ENCODE measurements at regions not wholly inside any gene's neighbourhood (a gene's known extent, or its start where the extent isn't known, plus 50 kb on each side); places are given as distances from the start of the nearest gene placed in this dataset.
"Not testable (repeated sequence)": the region's sequence is repeated elsewhere in the genome, so short reads cannot be mapped to it uniquely, and the experiment has no call there.

- no peak for DNase-seq
These were observed 324.3 kb upstream of the KIAA1217 start for GRCh38 chr10:23884670-23885069.

- DNase-seq, result no peak
These were observed 323.1 kb upstream of the KIAA1217 start for GRCh38 chr10:23885853-23886252.

GRCh38 chr10:23886355-23886754 lies 322.6 kb upstream of the KIAA1217 start:
- no peak for DNase-seq

GRCh38 chr10:23891301-23891700 lies 317.6 kb upstream of the KIAA1217 start:
- DNase-seq, result no peak

DNA sequence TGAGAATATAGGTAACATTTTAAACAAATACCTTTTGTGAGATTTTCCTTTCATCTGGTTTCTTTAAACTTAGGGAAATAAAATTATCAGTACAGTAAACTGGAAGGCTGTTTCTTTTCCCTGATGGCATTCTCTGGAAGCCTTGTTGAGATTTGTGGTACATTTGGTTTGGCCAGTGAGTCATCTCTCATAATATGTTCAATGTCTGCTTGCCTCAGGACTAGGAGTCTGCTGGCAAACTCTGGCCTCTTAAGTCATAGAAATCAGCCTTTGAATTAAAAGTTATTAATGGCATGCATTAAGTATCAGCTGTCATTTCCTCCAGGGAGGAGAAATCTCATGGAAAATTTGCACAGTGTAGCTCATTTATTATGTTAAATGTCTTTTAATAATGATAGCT lies 316.6 kb upstream of the KIAA1217 start:
- no peak for DNase-seq

DNA sequence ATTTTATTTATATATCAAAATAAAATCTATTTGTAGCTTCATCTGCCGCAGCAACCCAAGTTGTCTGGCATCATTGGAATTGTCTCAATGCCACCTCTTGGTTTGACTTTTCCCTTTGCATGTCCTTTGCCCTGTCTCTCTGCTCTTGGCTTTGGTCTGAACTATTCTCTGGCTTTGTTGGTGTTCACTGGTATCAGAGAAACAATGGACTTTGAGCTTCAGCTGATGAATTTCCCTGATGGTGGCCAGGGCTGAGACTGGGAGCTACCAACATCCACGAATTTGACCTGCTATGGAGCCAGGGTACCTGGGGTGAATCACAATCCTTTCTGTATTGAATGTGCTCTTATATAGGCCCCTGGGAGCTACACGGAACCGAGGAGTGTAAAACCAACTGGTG lies 311.7 kb upstream of the KIAA1217 start:
- no peak for DNase-seq

- DNase-seq, result no peak
These were observed 311.1 kb upstream of the KIAA1217 start for GRCh38 chr10:23897861-23898260.

DNA sequence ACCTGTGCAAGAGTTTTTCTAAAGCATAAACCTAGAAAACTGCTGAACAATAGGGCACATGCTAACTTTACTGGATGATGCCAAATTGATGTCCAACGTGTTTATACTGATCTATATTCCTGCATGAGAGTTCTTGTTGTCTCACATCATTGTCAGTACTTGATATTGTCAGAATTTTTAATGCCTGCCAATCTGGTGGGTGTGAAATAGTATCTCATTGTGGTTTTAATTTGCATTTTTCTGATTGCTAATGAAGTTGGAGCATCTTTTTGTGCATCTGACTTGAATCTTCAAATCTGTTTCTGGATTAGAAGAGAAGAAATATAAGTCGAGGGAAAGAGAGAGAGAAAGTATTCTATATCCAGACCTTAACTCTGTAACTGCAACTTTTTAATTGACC lies 309.8 kb upstream of the KIAA1217 start:
- DNase-seq, result no peak

GRCh38 chr10:23910291-23910690 lies 298.6 kb upstream of the KIAA1217 start:
- no peak for DNase-seq

- no peak for DNase-seq
These were observed 296.0 kb upstream of the KIAA1217 start for GRCh38 chr10:23912884-23913404.

DNA sequence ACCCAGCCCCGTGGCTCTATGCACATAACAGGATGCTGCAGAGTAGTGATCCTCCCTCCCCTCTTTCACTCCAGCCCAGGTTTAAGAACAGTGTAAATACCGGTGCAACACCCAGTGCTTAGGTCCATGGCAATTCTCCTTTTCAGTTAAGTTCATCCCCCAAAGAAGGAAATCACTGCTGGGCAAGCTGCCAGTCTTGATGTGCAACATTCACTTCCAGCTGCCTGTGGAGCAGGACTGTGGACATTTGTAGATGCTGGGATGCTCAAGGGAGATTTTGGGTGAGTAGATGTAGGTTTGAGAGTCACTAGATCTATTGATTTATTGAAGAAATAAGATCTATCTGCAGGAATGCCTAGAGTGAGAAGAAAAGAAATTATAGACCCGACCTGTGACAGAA lies 294.3 kb upstream of the KIAA1217 start:
- no peak for DNase-seq

GRCh38 chr10:23917251-23917840 lies 291.6 kb upstream of the KIAA1217 start:
- no peak for DNase-seq

- DNase-seq, result no peak
These were observed 290.7 kb upstream of the KIAA1217 start for GRCh38 chr10:23918090-23918723.

- no peak for DNase-seq
These were observed 290.1 kb upstream of the KIAA1217 start for GRCh38 chr10:23918839-23919238.

DNA sequence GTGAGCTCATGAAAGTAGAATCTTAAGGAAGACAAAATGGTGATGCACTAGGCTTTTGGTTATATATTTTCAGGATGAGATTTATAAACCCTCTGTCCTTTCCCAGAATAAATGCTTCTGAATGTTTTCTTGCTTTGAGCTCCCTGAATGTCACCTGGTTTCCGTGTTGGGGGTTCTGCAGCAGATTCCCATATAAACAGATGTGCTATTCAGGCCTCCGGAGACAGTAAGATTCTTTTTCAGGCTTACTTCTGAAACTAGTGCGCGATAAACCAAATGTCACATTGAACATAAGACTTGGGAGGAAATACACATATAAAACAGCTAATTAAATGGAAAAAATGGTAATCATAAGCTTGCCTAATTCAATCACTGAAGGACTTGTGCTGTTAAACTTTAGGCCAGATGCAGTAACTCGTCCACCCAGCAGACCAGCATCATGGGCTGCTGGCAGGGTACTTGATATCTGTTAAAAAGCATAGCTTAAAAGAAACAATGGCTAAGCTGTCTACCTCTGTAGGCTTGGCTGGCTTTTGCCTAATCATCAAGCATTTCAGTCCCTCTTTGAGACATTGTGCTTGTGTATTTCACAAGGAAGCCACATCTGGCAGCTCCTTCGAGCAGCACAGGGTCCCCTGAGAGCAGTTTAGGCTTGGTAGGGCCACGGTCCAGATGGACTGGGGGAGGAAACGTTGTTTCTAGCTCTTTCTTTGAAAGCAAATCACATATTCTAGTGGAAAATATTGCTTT lies 281.2 kb upstream of the KIAA1217 start:
- no peak for DNase-seq

GRCh38 chr10:23934023-23934422 lies 274.9 kb upstream of the KIAA1217 start:
- not testable (repeated sequence) for DNase-seq

GRCh38 chr10:23945845-23946244 lies 263.1 kb upstream of the KIAA1217 start:
- DNase-seq, result no peak

DNA sequence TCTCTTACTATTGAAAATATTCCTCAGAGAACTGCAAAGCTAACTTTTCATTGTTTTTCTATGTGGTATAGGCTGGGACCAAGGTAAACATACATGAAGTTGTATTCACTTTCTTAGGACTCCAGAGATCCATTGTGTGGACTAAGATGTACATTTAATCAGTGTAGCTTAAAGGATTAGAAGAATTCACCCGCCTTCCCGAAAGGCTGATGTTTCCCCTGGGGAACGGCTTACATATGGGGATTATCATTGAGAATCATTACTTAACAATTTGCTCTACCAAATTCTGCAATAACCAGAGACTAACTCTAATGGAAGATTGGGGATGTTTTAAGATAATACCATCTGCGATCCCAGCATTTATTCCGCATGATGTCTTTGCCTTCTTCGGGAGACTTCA lies 257.1 kb upstream of the KIAA1217 start:
- no peak for DNase-seq

- no peak for DNase-seq
These were observed 253.3 kb upstream of the KIAA1217 start for GRCh38 chr10:23955456-23956225.

DNA sequence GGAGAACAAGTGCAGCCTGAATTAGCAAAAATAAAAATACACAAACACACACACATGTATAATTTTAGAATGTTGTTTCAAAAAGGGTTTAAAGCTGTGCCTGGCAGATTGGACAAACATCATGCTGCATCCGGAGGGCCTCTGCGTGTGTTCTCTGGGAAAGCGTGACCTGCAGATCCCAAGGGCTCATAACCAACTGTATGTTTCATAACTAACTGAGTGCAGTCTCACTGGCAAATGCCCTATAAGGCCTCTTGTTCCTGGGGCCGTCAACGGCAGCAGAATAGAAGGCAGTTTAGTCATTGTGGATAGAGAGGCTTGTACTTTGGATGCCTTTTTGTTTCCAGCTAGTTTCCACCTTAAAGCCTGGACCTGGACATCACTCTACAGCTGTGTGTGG lies 243.8 kb upstream of the KIAA1217 start:
- DNase-seq, result no peak

GRCh38 chr10:23965880-23966279 lies 243.1 kb upstream of the KIAA1217 start:
- no peak for DNase-seq

DNA sequence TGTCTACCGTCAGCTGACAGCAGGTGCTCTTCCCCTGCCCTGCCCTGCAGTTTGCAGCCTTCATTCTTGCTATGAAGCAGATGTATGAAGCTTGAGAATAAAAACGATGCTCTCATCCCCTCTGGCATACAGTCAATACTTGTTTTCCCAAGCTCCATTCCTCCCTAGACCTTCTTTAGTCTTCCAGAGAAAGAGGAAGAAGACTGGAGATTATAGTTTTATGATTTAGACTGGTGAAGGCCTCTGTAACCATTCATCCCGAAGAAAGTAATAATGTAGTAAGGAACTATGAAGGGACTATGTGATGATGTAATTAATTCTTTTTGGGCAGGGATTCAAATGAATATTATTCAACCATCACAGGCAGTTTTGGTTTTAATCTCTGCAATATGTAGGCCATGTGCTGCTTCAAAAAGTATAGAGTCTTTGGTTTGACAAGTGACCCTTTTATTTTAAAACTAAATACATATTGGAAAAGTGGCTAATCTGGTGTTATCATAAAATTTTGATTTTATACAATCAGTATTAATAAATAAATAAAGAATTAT lies 242.4 kb upstream of the KIAA1217 start:
- no peak for DNase-seq

GRCh38 chr10:23968301-23968700 lies 240.6 kb upstream of the KIAA1217 start:
- DNase-seq, result no peak

All from CD4-positive, alpha-beta T cell treated with Interleukin-17A for 4 hours (primary cell).